Gastroesophageal sphincter (tissue), 4 donors: ENCODE measurements at regions not wholly inside any gene's neighbourhood (a gene's known extent, or its start where the extent isn't known, plus 50 kb on each side); places are given as distances from the start of the nearest gene placed in this dataset.

ENCODE experiments used
- ATAC-seq: fragments of 150-250 bp; one replicate; pipeline ENCODE4 v1.9.1; 2016; ENCODE audit warnings: mild to moderate bottlenecking, moderate library complexity
- H3K27ac ChIP-seq, 4 donors: fragments of 200-600 bp; sonication (generic) in 3 of 4; 1 replicate in 3 of 4; 2 replicates in 1 of 4; pipeline ENCODE4 v1.5.1; 2016 to 2019
- H3K27me3 ChIP-seq: fragments of 200-600 bp; sonication (generic); one replicate; pipeline ENCODE4 v1.5.1; 2019
- H3K36me3 ChIP-seq, 2 donors: fragments of 200-600 bp; sonication (generic); one replicate each; pipeline ENCODE4 v1.5.1; 2019; ENCODE audit warnings: control low read depth in 1 of 2
- H3K4me1 ChIP-seq, 3 donors: fragments of 200-600 bp; sonication (generic); 1 replicate in 2 of 3; 2 replicates in 1 of 3; pipeline ENCODE4 v1.5.1; 2016 to 2019; ENCODE audit warnings: control low read depth in 2 of 3
- H3K4me3 ChIP-seq, 2 donors: fragments of 200-600 bp; sonication (generic); one replicate each; pipeline ENCODE4 v1.5.1; 2019; ENCODE audit warnings: mild to moderate bottlenecking in 1 of 2, moderate library complexity in 1 of 2
- H3K9me3 ChIP-seq, 3 donors: fragments of 200-600 bp; sonication (generic); one replicate each; pipeline ENCODE4 v1.5.1; 2017 to 2019; ENCODE audit warnings: control low read depth in 2 of 3
- EP300 ChIP-seq: sonication (generic); formaldehyde crosslinking; IDR thresholded peaks from one replicate; pipeline ENCODE4 v1.6.1; 2017; ENCODE audit warnings: antibody characterized with exemption, mild to moderate bottlenecking
- POLR2A ChIP-seq, 2 donors: fragments of 450-650 bp; IDR thresholded peaks; one replicate each; pipeline ENCODE4 v1.6.1; 2017; ENCODE audit warnings: antibody characterized with exemption in 2 of 2, mild to moderate bottlenecking in 2 of 2, moderate library complexity in 1 of 2
- POLR2AphosphoS5 ChIP-seq: sonication (generic); formaldehyde crosslinking; IDR thresholded peaks from one replicate; pipeline ENCODE4 v1.6.1; 2017; ENCODE audit warnings: antibody characterized with exemption
- WGBS, 2 donors: methylation state at CpG; one replicate each; pipeline ENCODE4 v1.1.5; 2018; ENCODE audit warnings: low coverage in 1 of 2; 5-methylcytosine and 5-hydroxymethylcytosine counted together
- TF ChIP-seq, protein P1 (sequence below), 4 experiments: fragments of 200-600 bp in 2 of 4; fragments of 450-650 bp in 2 of 4; sonication (generic) in 1 of 4; IDR thresholded peaks; one replicate each; pipeline ENCODE4 v1.5.1; 2017 to 2019; ENCODE audit warnings: antibody characterized with exemption in 4 of 4, mild to moderate bottlenecking in 2 of 4, moderate library complexity in 2 of 4

GRCh38 chr16:86051368-86052114 lies 152.6 kb downstream of the IRF8 start:
- Histone ChIP-seq H3K9me3 (no peaks in the 10 kb centered on the region), H3K27me3 (no peaks in the 10 kb centered on the region), H3K4me3 (no peak overlapping the region), H3K4me1 (peaks cover 0 to 9% (median 0%) of the 10 kb centered on the region in 3 donors), H3K36me3 (no peaks in the 10 kb centered on the region), H3K27ac (no peak overlapping the region)
- WGBS, 2 donors = 43 to 100% methylated on average over 1 to 4 of the region's 20 CpGs
- ATAC-seq = no peak
- TF ChIP-seq POLR2A (IDR thresholded peaks at IDR 0.05) (no peak), POLR2AphosphoS5 (no peak), EP300 (no peak)
- TF ChIP-seq, protein P1, sequence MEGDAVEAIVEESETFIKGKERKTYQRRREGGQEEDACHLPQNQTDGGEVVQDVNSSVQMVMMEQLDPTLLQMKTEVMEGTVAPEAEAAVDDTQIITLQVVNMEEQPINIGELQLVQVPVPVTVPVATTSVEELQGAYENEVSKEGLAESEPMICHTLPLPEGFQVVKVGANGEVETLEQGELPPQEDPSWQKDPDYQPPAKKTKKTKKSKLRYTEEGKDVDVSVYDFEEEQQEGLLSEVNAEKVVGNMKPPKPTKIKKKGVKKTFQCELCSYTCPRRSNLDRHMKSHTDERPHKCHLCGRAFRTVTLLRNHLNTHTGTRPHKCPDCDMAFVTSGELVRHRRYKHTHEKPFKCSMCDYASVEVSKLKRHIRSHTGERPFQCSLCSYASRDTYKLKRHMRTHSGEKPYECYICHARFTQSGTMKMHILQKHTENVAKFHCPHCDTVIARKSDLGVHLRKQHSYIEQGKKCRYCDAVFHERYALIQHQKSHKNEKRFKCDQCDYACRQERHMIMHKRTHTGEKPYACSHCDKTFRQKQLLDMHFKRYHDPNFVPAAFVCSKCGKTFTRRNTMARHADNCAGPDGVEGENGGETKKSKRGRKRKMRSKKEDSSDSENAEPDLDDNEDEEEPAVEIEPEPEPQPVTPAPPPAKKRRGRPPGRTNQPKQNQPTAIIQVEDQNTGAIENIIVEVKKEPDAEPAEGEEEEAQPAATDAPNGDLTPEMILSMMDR (IDR thresholded peaks at IDR 0.05) = no peak

- no peak for ATAC-seq
- WGBS, 2 donors = 85 to 100% methylated on average over 1 to 4 of the region's 15 CpGs
- Histone ChIP-seq H3K9me3 (no peaks in the 10 kb centered on the region), H3K36me3 (no peaks in the 10 kb centered on the region), H3K27me3 (no peaks in the 10 kb centered on the region), H3K4me1 (peaks cover 0 to 9% (median 0%) of the 10 kb centered on the region in 3 donors), H3K27ac (no peak overlapping the region), H3K4me3 (no peak overlapping the region)
- no peak for TF ChIP-seq POLR2AphosphoS5
- TF ChIP-seq, protein P1 (IDR thresholded peaks at IDR 0.05) = no peak
Measured at GRCh38 chr16:86052115-86052670, 153.2 kb downstream of the IRF8 start.

- 85 to 100% methylated on average over 5 of the region's 6 CpGs for WGBS, 2 donors
- H3K27me3 ChIP-seq = no peaks in the 10 kb centered on the region
- H3K36me3 ChIP-seq = no peaks in the 10 kb centered on the region
- no peak for TF ChIP-seq EP300
- TF ChIP-seq POLR2A (IDR thresholded peaks at IDR 0.05) = no peak
- TF ChIP-seq, protein P1 (IDR thresholded peaks at IDR 0.05) = no peak
- TF ChIP-seq POLR2AphosphoS5 = no peak
- H3K27ac ChIP-seq = no peak overlapping the region
- no peak for ATAC-seq
- H3K4me3 ChIP-seq = no peak overlapping the region
- H3K9me3 ChIP-seq = no peaks in the 10 kb centered on the region
- H3K4me1 ChIP-seq = peaks cover 0 to 9% (median 0%) of the 10 kb centered on the region in 3 donors
Measured at GRCh38 chr16:86052926-86053325, 154.0 kb downstream of the IRF8 start.

DNA sequence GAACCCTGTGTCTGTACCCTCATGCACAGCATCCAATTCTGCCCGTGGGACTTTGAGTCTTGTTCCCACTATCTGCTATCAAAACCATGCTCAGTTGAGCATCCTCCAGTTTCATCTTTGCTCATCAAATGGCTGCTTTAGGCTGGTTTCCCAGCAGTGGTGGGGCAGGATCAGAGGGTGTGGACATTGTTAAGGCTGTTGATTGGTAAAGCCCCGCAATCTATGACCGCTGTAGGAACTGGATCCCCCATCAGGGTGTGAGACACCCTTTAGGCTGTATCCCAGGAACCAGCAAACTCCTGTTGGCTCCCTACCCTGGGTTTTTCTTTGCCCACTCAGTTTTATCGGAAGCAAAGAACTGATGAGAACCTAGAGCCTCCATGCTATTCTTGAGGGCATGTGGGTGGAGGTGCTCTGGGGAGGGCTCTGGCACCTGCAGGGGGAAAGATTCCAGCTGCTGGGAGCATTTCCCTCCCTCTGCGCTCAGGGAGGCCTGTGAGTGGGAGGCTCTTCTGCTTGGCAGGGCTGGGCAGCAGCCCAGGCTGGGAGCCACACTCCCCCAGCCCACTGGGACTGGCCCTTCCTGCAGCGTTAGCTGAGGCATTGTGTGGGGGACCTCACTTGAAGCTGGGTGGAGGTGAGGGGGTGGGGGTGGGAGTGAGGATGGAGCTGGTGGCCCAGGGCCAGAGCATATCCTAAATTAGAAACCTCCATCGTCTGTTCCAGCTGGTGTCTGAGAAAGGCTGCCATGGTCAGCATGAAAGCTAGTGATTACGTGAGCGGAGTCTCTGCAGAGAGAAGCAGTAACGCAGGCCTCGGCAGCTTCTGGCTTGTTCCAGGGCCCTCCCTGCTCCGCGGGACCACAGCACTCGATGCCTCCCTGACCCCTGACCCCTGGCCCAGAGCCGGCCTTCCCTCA lies 160.6 kb downstream of the IRF8 start:
- Histone ChIP-seq H3K27me3 (no peaks in the 10 kb centered on the region), H3K4me3 (no peak overlapping the region), H3K9me3 (no peaks in the 10 kb centered on the region), H3K4me1 (peaks cover 0 to 42% (median 23%) of the 10 kb centered on the region in 3 donors), H3K36me3 (no peaks in the 10 kb centered on the region), H3K27ac (peak overlapping the region in 3 of 4 donors; percentile 74 to 85 (median 77))
- WGBS, 2 donors = 19 to 29% methylated on average over 4 to 5 of the region's 15 CpGs
- TF ChIP-seq EP300 = no peak
- TF ChIP-seq, protein P1 (IDR thresholded peaks at IDR 0.05) = no peak
- TF ChIP-seq POLR2A (IDR thresholded peaks at IDR 0.05) = no peak
- no peak for TF ChIP-seq POLR2AphosphoS5
- ATAC-seq = peak; percentile 83
